ENCODE measurements at regions not wholly inside any gene's neighbourhood (a gene's known extent, or its start where the extent isn't known, plus 50 kb on each side); places are given as distances from the start of the nearest gene placed in this dataset.
A peak's percentile ranks its signal among the peaks of the same experiment; 100 is the strongest.

- TF ChIP-seq SMAD4 (CRISPR knock-in tag; IDR thresholded peaks at IDR 0.05) (no peak), ZNF512 (CRISPR knock-in tag; IDR thresholded peaks at IDR 0.05; ENCODE audit: borderline replicate concordance) (no peak)
Observed at GRCh38 chr10:108560488-108560887, 1362.8 kb downstream of the XPNPEP1 start (continued).

GRCh38 chr10:108556186-108556585, 1367.1 kb downstream of the XPNPEP1 start:
- Mint-ChIP-seq H3K4me3 (no peak overlapping the region), H3K36me3 (no peaks in the 10 kb centered on the region; the same call in 1 of the 2 replicates), H3K27me3 (ENCODE audit: low read depth) (no peaks in the 10 kb centered on the region), H3K9me3 (peaks cover 11% of the 10 kb centered on the region), H3K4me1 (no peaks in the 10 kb centered on the region), H3K27ac (no peak overlapping the region)
- ChIA-PET CTCF (no interaction called here), POLR2A (no interaction called here)
- TF ChIP-seq ESRRA (CRISPR knock-in tag; IDR thresholded peaks at IDR 0.05; ENCODE audit: borderline replicate concordance) (no peak), ATF1 (CRISPR knock-in tag; IDR thresholded peaks at IDR 0.05) (no peak), ARID4B (CRISPR knock-in tag; IDR thresholded peaks at IDR 0.05; ENCODE audit: borderline replicate concordance) (no peak), NR2C2 (CRISPR knock-in tag; IDR thresholded peaks at IDR 0.05) (no peak), FOXJ3 (CRISPR knock-in tag; IDR thresholded peaks at IDR 0.05; ENCODE audit: borderline replicate concordance) (no peak), ATF6 (CRISPR knock-in tag; IDR thresholded peaks at IDR 0.05) (no peak), ZNF219 (CRISPR knock-in tag; IDR thresholded peaks at IDR 0.05; ENCODE audit: borderline replicate concordance) (no peak), NR1H2 (CRISPR knock-in tag; IDR thresholded peaks at IDR 0.05) (no peak), ATF3 (CRISPR knock-in tag; conservative IDR thresholded peaks at IDR 0.05) (no peak), ZNF396 (CRISPR knock-in tag; IDR thresholded peaks at IDR 0.05; ENCODE audit: borderline replicate concordance) (no peak), TCF7 (CRISPR knock-in tag; IDR thresholded peaks at IDR 0.05; ENCODE audit: low read depth) (no peak), PRRX2 (CRISPR knock-in tag; IDR thresholded peaks at IDR 0.05) (no peak)
- DNase-seq (ENCODE audit: low spot score) (no peak), ATAC-seq (no peak)

- no peak for TF ChIP-seq CREB1 (CRISPR knock-in tag; IDR thresholded peaks at IDR 0.05)
- no peaks in the 10 kb centered on the region for H3K36me3 Mint-ChIP-seq
- ChIA-PET CTCF (no interaction called here), POLR2A (no interaction called here)
- H3K4me1 Mint-ChIP-seq = peaks cover 18% of the 10 kb centered on the region
- DNase-seq (ENCODE audit: low spot score) (peak; percentile 25), ATAC-seq (peak; percentile 89)
- H3K9me3 Mint-ChIP-seq = no peaks in the 10 kb centered on the region
- H3K27me3 Mint-ChIP-seq (ENCODE audit: low read depth) = no peaks in the 10 kb centered on the region
- no peak overlapping the region for H3K4me3 Mint-ChIP-seq
- no peak overlapping the region for H3K27ac Mint-ChIP-seq
Observed at GRCh38 chr10:108545921-108546320, 1377.4 kb downstream of the XPNPEP1 start.

Data from WTC11 (cell line).